Psoas muscle (tissue), 7 donors: ENCODE measurements at regions not wholly inside any gene's neighbourhood (a gene's known extent, or its start where the extent isn't known, plus 50 kb on each side); places are given as distances from the start of the nearest gene placed in this dataset.

Experiments used
- ATAC-seq, 4 donors: fragments of 200-7000 bp; cut with Tn5 transposase; one replicate each; pipeline ENCODE4 v1.9.1; 2020; ENCODE audit warnings: moderate library complexity in 3 of 4, mild to moderate bottlenecking in 2 of 4
- DNase-seq, 2 donors: peaks; one replicate each; pipeline ENCODE4 v3.0.0-alpha.2; 2020
- H3K27ac ChIP-seq: fragments of 200-600 bp; one replicate; pipeline ENCODE4 v1.8.0; 2022
- H3K27me3 ChIP-seq, 3 donors: fragments of 200-600 bp in 1 of 3; one replicate each; pipeline versions ENCODE4 v1.6.1 to v1.8.0; 2013 to 2022; ENCODE audit warnings: low read length in 2 of 3, mild to moderate bottlenecking in 2 of 3, moderate library complexity in 1 of 3; ENCODE audit not compliant: insufficient read depth in 3 of 3
- H3K36me3 ChIP-seq, 2 donors: fragments of 200-600 bp in 1 of 2; one replicate each; pipeline versions ENCODE4 v1.6.1 to v1.8.0; 2013 to 2022; ENCODE audit warnings: low read depth in 1 of 2, mild to moderate bottlenecking in 1 of 2, moderate library complexity in 1 of 2; ENCODE audit not compliant: insufficient read depth in 1 of 2
- H3K4me1 ChIP-seq: fragments of 200-600 bp; one replicate; pipeline ENCODE4 v1.8.0; 2022
- H3K4me3 ChIP-seq: fragments of 200-600 bp; one replicate; pipeline ENCODE4 v1.8.0; 2022; ENCODE audit warnings: mild to moderate bottlenecking
- H3K9me3 ChIP-seq: fragments of 200-600 bp; one replicate; pipeline ENCODE4 v1.8.0; 2022
- WGBS, 3 donors: extraction: QIAGEN DNeasy Blood & Tissue Kit; methylation state at CpG; one replicate each; pipeline versions ENCODE4 v1.1.6 to v1.1.7; 2013; 5-methylcytosine and 5-hydroxymethylcytosine counted together
- intact Hi-C, 2 donors: fragments of 100-400 bp; cut with DNase I; formaldehyde crosslinking; loops; one replicate each; pipeline versions ENCODE4 v1.11.0 to v1.14.2; 2022
- TF ChIP-seq, protein P1 (sequence below): fragments of 200-600 bp; IDR thresholded peaks from one replicate; pipeline ENCODE4 v1.8.0; 2022; ENCODE audit warnings: antibody characterized with exemption
- donor health status: healthy with polysubstance abuse.
- donor health status: DM: no; HTN: no; CAD: no; lungs with moderate emphysema.
- donor health status: Bipolar disorder and iron deficiency.
- donor health status: healthy.
- donor health status: DM: yes; HTN: yes; CAD: no.
- donor health status: DM: no; HTN: no; CAD: no.
- donor health status: DM: yes; HTN: yes; CAD: no.

DNA sequence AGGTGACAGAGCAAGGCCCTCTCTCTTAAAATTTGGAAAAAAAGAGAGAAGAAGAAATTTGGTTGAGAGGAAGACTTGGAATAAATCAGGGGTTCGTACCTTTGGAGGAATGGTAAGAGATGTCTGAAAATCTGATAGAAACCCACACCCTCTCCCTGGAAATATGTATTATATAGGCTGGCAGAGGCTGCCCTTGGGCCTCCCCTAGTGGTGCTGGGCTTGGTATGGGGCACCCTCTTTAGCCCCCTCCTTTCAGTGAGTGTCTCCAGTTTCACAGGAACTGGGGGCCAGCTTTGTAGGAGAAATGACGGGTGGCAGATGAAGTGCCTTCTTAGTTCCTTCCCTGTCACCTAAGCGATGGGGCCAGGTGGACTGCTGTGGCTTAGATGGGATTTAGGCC, 82.9 kb upstream of the SLC2A1 start:
- no peak for ATAC-seq
- Histone ChIP-seq H3K9me3 (no peaks in the 10 kb centered on the region), H3K4me1 (no peaks in the 10 kb centered on the region), H3K27ac (no peak overlapping the region), H3K27me3 (peaks cover 0 to 7% (median 0%) of the 10 kb centered on the region in 3 donors), H3K4me3 (no peak overlapping the region), H3K36me3 (no peaks in the 10 kb centered on the region)
- DNase-seq: no peak
- intact Hi-C loops: no loop called here
- WGBS, 3 donors: 93 to 100% (median 94%) methylated on average over 3 of the region's 3 CpGs
- TF ChIP-seq, protein P1, sequence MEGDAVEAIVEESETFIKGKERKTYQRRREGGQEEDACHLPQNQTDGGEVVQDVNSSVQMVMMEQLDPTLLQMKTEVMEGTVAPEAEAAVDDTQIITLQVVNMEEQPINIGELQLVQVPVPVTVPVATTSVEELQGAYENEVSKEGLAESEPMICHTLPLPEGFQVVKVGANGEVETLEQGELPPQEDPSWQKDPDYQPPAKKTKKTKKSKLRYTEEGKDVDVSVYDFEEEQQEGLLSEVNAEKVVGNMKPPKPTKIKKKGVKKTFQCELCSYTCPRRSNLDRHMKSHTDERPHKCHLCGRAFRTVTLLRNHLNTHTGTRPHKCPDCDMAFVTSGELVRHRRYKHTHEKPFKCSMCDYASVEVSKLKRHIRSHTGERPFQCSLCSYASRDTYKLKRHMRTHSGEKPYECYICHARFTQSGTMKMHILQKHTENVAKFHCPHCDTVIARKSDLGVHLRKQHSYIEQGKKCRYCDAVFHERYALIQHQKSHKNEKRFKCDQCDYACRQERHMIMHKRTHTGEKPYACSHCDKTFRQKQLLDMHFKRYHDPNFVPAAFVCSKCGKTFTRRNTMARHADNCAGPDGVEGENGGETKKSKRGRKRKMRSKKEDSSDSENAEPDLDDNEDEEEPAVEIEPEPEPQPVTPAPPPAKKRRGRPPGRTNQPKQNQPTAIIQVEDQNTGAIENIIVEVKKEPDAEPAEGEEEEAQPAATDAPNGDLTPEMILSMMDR: no peak

DNA sequence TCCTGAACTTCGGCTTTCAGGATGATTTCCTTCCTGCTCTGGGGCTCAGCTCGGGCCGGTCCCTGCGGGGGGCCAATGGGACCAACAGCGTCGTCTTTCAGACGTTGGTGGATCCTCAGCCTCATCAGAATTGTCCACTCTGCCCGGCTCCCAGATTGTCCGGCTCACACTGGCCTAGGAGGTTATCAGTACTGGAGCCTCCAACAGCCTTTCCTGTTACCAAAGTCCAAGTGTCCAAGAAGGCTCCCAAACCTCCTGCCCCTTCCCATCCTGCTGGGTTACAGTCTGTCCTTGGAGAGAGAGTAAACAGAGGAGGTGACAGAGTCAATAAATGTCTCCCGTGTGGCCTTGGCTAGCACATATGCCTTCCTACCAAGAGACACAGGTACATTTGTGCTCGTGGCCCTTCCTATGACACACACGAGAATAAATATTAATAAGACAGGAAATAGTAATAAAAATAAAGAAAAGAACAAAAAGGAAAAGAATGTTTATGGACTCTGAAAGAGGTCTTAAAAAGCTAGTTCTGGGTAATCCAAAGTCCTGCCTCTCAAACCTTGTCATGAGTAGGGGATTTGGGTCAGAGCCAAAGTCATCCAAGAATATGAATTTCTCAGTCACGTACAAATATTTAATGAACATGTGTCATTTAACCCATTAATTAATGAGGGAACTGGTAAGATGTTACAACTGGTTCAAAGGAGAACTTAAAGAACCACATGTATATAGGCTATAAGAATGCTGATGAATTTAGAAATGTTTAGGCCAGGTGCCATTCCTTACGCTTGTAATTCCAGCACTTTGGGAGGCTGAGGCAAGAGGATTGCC, 80.8 kb upstream of the SLC2A1 start:
- intact Hi-C loops: no loop called here
- ATAC-seq: no peak
- TF ChIP-seq, protein P1: no peak
- no peak for DNase-seq
- H3K9me3 ChIP-seq: no peaks in the 10 kb centered on the region
- 47 to 55% (median 54%) methylated on average over 14 of the region's 14 CpGs for WGBS, 3 donors
- no peaks in the 10 kb centered on the region for H3K36me3 ChIP-seq
- peaks cover 0 to 7% (median 0%) of the 10 kb centered on the region in 3 donors for H3K27me3 ChIP-seq
- H3K4me3 ChIP-seq: no peak overlapping the region
- no peaks in the 10 kb centered on the region for H3K4me1 ChIP-seq
- no peak overlapping the region for H3K27ac ChIP-seq

DNA sequence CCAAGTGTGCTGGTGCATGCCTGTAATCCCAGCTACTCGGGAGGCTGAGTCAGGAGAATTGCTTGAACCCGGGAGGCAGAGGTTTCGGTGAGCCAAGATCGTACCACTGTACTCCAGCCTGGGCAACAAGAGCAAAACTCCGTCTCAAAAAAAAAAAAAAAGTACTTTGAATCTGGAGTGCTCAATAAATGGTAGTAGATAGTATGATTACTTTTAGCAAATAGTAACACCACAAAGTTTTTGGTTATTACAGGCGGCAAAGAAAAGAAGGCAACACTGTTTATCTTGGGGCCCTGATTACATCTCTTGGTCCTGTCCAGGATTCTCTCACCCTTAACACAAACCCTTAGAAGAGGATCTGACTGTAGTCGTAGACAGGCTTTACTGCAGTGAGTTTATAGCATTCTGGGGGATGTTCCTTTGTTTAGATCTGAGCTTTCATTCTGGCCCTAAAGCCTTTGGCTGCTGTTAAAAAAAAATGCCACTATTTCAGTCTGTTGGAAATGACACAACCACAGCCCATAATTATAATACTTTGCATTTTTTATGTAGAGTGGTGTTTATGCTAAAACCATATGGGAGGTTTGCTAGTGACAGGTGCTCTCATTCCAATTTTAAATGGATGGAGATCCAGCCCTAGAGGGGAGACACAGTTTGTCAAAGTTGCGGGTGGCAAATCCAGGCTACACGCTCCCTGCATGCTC, 79.7 kb upstream of the SLC2A1 start:
- H3K9me3 ChIP-seq: no peaks in the 10 kb centered on the region
- no peak overlapping the region for H3K27ac ChIP-seq
- ATAC-seq (no peak), DNase-seq (no peak)
- intact Hi-C loops: no loop called here
- no peaks in the 10 kb centered on the region for H3K4me1 ChIP-seq
- TF ChIP-seq, protein P1: no peak
- peaks cover 0 to 7% (median 0%) of the 10 kb centered on the region in 3 donors for H3K27me3 ChIP-seq
- WGBS, 3 donors: 81 to 86% (median 83%) methylated on average over 9 of the region's 9 CpGs
- H3K4me3 ChIP-seq: no peak overlapping the region
- H3K36me3 ChIP-seq: no peaks in the 10 kb centered on the region

DNA sequence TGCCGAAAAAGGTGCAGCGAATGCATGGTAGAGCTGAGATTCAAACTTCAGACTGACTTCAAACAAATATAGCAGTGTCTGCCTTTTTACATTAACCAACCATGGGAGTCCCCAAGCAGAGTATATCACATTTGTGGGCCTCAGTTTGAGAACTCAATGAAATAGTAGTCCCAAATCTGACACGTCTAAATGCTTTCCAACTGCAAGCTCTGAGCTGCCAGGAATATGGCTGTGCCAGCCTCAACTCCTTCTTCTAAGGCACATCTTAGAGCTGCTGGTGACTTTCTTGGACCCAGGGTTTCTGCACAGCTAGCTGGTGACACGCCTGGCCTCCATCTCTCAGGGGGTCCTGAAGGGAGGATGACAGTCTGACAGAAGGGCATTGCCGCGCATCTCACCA, 78.8 kb upstream of the SLC2A1 start:
- Histone ChIP-seq H3K4me3 (no peak overlapping the region), H3K27ac (no peak overlapping the region), H3K36me3 (no peaks in the 10 kb centered on the region), H3K4me1 (no peaks in the 10 kb centered on the region), H3K27me3 (peaks cover 0 to 7% (median 0%) of the 10 kb centered on the region in 3 donors), H3K9me3 (no peaks in the 10 kb centered on the region)
- TF ChIP-seq, protein P1: no peak
- WGBS, 3 donors: 91 to 93% (median 92%) methylated on average over 6 of the region's 6 CpGs
- intact Hi-C loops: no loop called here
- no peak for ATAC-seq
- no peak for DNase-seq
